ENCODE measurements at regions not wholly inside any gene's neighbourhood (a gene's known extent, or its start where the extent isn't known, plus 50 kb on each side); places are given as distances from the start of the nearest gene placed in this dataset.

DNA sequence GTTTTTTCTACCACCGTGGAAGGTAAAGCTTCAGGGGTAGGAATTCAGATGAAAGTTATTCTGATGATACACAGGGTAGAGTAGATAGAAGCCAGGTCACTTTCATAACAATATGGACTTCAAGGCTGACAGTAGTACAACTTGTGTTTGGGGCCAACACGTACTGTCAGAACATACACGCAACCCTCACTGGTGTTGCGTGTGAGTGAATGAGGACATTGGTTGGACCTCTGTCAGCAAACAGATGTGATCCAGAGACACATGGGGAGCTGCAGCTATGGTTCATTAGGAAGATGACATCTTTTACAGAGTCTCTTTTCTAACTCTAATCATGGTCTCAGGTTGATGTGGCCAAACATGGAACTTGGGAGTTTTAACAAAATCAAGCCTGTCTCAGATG lies 70.1 kb upstream of the MOCS2 start:
- no peak for TF ChIP-seq EZH2 (IDR thresholded peaks at IDR 0.05; ENCODE audit: low read length)
- no peak for TF ChIP-seq CTCF (optimal IDR thresholded peaks at IDR 0.05 in 1 of 3, IDR thresholded peaks at IDR 0.05 in 1 of 3, conservative IDR thresholded peaks at IDR 0.05 in 1 of 3; ENCODE audit: extremely low read depth in 1 of 3, insufficient read depth in 2 of 3, low read length in 3 of 3)

All from keratinocyte (primary cell).